ENCODE measurements at regions not wholly inside any gene's neighbourhood (a gene's known extent, or its start where the extent isn't known, plus 50 kb on each side); places are given as distances from the start of the nearest gene placed in this dataset.

GRCh38 chr2:56133441-56133840 is 50.3 kb upstream of the CCDC85A start:
- no peaks in the 10 kb centered on the region for H3K36me3 ChIP-seq
- DNase-seq (no peak), ATAC-seq (ENCODE audit: low FRiP score in 2 of 2) (no peak)
- WGBS, 2 donors = 62 to 77% methylated on average over 3 of the region's 3 CpGs
- H3K4me1 ChIP-seq = peaks cover 0 to 9% (median 0%) of the 10 kb centered on the region in 4 donors
- H3K27me3 ChIP-seq = no peaks in the 10 kb centered on the region
- no peaks in the 10 kb centered on the region for H3K9me3 ChIP-seq
- H3K27ac ChIP-seq = no peak overlapping the region
- TF ChIP-seq EP300 (IDR thresholded peaks at IDR 0.05) (no peak), CTCF (IDR thresholded peaks at IDR 0.05) (no peak), POLR2AphosphoS5 (IDR thresholded peaks at IDR 0.05) (no peak), POLR2A (IDR thresholded peaks at IDR 0.05) (no peak)
- no peak overlapping the region for H3K4me3 ChIP-seq

GRCh38 chr2:56133931-56134629 is 49.7 kb upstream of the CCDC85A start:
- H3K4me1 ChIP-seq = peaks cover 0 to 9% (median 0%) of the 10 kb centered on the region in 4 donors
- H3K4me3 ChIP-seq = no peak overlapping the region
- no peak for TF ChIP-seq POLR2AphosphoS5 (IDR thresholded peaks at IDR 0.05)
- no peak for TF ChIP-seq EP300 (IDR thresholded peaks at IDR 0.05)
- DNase-seq (no peak), ATAC-seq (ENCODE audit: low FRiP score in 2 of 2) (no peak)
- no peaks in the 10 kb centered on the region for H3K9me3 ChIP-seq
- WGBS, 2 donors = 52 to 54% methylated on average over 9 of the region's 9 CpGs
- no peak overlapping the region for H3K27ac ChIP-seq
- no peaks in the 10 kb centered on the region for H3K36me3 ChIP-seq
- H3K27me3 ChIP-seq = no peaks in the 10 kb centered on the region

Small RNA genes in the stretch of these regions (small RNA-seq; reads per million reads assigned to genes)
- gene MIR216A = 0 to 0.44 (median 0.13) reads per million in 4 donors
- 0 to 0.07 (median 0) reads per million in 4 donors for gene MIR216B
- 0 reads per million in 4 donors for gene MIR217

All from upper lobe of left lung (tissue), 6 donors.